Stimulated activated CD4-positive, alpha-beta T cell treated with anti-CD3 and anti-CD28 coated beads, Interleukin-12 subunit alpha, Interleukin-12 subunit beta, amount 100 ng/mL, for 48 hours (primary cell): ENCODE measurements at regions not wholly inside any gene's neighbourhood (a gene's known extent, or its start where the extent isn't known, plus 50 kb on each side); places are given as distances from the start of the nearest gene placed in this dataset.
"Not testable (repeated sequence)": the region's sequence is repeated elsewhere in the genome, so short reads cannot be mapped to it uniquely, and the experiment has no call there.

Experiments
- DNase-seq, 3 donors: peaks; one replicate each; pipeline ENCODE4 v3.0.0-alpha.2; 2020; ENCODE audit warnings: low read depth in 2 of 3, low spot score in 1 of 3

- not testable (repeated sequence) for DNase-seq
Observed at GRCh38 chr16:88241404-88242311, 141.1 kb upstream of the ZNF469 start.

GRCh38 chr16:88242312-88243295, 140.2 kb upstream of the ZNF469 start:
- not testable (repeated sequence) for DNase-seq

GRCh38 chr16:88243921-88244320, 138.8 kb upstream of the ZNF469 start:
- not testable (repeated sequence) for DNase-seq

GRCh38 chr16:88245241-88246081, 137.3 kb upstream of the ZNF469 start:
- DNase-seq = not testable (repeated sequence)

GRCh38 chr16:88246955-88247582, 135.7 kb upstream of the ZNF469 start:
- DNase-seq = not testable (repeated sequence)

- not testable (repeated sequence) for DNase-seq
Observed at GRCh38 chr16:88247583-88247966, 135.2 kb upstream of the ZNF469 start.

GRCh38 chr16:88248761-88249160, 134.0 kb upstream of the ZNF469 start:
- not testable (repeated sequence) for DNase-seq

- DNase-seq = not testable (repeated sequence)
Observed at GRCh38 chr16:88250381-88250780, 132.4 kb upstream of the ZNF469 start.

GRCh38 chr16:88252057-88252794, 130.5 kb upstream of the ZNF469 start:
- DNase-seq = not testable (repeated sequence)

GRCh38 chr16:88258141-88258540, 124.6 kb upstream of the ZNF469 start:
- DNase-seq = not testable (repeated sequence)

GRCh38 chr16:88258764-88259525, 123.8 kb upstream of the ZNF469 start:
- not testable (repeated sequence) for DNase-seq

GRCh38 chr16:88259538-88259937, 123.2 kb upstream of the ZNF469 start:
- DNase-seq = not testable (repeated sequence)

- not testable (repeated sequence) for DNase-seq
Observed at GRCh38 chr16:88260146-88260545, 122.6 kb upstream of the ZNF469 start.

- not testable (repeated sequence) for DNase-seq
Observed at GRCh38 chr16:88260881-88261665, 121.7 kb upstream of the ZNF469 start.

GRCh38 chr16:88261814-88262605, 120.7 kb upstream of the ZNF469 start:
- DNase-seq = not testable (repeated sequence)

GRCh38 chr16:88262858-88263563, 119.7 kb upstream of the ZNF469 start:
- not testable (repeated sequence) for DNase-seq
